T-helper 2 cell (primary cell): ENCODE measurements at regions not wholly inside any gene's neighbourhood (a gene's known extent, or its start where the extent isn't known, plus 50 kb on each side); places are given as distances from the start of the nearest gene placed in this dataset.

ENCODE experiments used
- DNase-seq, 5 experiments: peaks; one replicate each; pipeline versions ENCODE4 v3.0.0 to v3.0.0-alpha.2; 2012 to 2022

DNA sequence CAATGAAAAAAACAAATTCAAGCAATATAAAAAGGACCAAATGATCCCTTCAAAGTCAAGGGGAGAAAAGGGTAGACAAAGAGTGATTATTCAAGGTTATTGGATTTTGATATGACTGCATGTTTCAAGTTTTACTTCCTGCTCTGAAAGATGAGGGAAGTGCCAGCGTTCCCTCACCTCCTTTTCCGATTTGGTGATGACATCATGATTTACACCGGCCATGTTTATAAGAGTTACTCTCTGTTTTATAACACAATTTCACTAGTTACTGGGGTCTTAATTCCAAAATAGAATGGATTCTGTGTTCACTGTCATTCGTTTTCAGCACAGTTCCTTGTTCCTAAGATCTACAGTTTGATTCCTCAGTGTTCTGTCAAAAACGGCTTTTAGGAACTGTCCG, 60.5 kb upstream of the CPXM2 start:
- no peak for DNase-seq

GRCh38 chr10:123948030-123948823, 56.6 kb upstream of the CPXM2 start:
- DNase-seq, result no peak

GRCh38 chr10:123945325-123945920, 53.8 kb upstream of the CPXM2 start:
- DNase-seq, result peak in 1 of 5 experiments; percentile 6

DNA sequence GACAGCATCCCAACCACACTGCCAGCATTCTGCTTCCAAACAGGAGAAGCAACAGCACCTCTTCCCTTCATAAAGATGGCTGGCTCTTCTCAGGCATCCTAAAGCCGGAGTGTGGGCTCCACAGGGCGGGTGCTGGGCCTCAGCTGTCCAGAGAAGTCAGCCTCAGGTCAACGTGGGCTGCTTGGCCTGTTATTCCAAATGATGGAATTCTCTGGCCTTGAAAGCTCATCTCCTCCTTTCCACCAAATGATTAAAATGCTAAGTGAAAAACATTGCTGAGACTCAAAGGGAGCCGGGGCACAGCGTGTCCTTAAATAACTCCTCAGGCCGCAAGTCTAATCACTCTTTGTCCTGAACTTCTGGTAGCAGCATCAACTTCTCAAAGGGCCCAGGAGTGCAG, 53.1 kb upstream of the CPXM2 start:
- DNase-seq, result no peak

DNA sequence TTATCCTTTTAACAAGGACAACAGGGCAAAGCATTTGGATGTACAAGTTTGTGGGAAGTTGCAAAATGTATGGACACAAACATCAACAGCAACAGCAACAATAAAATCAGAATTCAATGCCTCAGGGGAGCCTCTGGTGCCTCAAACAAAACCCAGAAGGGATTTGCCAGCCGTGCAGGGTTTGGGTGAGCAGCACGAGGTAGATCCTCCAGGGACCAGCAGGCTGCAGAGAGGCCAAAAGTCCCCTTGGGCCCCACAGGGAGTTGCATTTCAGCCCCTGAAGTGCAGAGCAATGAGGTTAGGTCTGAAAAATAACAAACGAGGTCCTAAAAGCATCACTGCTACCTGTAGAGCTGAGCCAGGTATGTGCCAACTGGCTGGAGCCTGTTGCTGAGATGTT, 51.7 kb upstream of the CPXM2 start:
- DNase-seq, result no peak

DNA sequence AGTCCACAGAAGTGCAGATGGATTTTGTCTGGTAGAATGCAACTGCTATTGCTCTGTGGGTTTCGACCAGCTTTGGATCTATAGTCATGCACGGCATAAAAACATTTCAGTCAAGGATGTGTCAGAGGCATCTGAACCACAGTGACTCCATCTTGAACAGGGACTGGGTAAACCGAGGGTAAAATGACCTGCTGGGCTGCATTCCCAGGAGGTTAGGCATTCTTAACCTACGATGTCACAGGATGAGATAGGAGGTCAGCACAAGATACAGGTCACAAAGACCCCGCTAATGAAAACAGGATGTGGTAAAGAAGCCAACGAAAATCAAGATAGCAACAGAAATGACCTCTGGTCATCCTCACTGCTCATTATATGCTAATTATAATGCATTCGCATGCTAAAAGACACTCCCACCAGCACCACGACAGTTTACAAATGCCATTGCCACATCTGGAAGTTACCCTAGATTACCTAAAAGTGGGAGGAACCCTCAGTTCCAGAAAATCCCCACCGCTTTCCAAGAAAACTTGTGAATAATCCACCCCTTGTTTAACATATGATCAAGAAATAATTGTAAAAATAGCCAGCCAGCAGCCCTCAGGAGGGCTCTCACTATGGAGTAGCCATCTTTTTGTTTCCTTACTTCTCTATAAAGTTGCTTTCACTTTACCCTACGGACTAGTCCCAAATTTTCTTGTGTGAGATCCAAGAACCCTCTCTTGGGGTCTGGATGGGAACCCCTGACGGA, 50.7 kb upstream of the CPXM2 start:
- no peak for DNase-seq
